ENCODE measurements at regions not wholly inside any gene's neighbourhood (a gene's known extent, or its start where the extent isn't known, plus 50 kb on each side); places are given as distances from the start of the nearest gene placed in this dataset.

GRCh38 chr10:56912043-56912442 lies 551.0 kb upstream of the ZWINT start:
- Mint-ChIP-seq H3K27ac (ENCODE audit: unreplicated experiment) (no peak overlapping the region), H3K4me1 (ENCODE audit: unreplicated experiment) (no peaks in the 10 kb centered on the region), H3K9me3 (ENCODE audit: unreplicated experiment) (peaks cover 32% of the 10 kb centered on the region), H3K4me3 (ENCODE audit: unreplicated experiment) (no peak overlapping the region), H3K36me3 (ENCODE audit: unreplicated experiment) (no peaks in the 10 kb centered on the region), H3K27me3 (ENCODE audit: unreplicated experiment) (no peaks in the 10 kb centered on the region)
- DNase-seq (ENCODE audit: extremely low spot score, unreplicated experiment) = no peak
- no peak for TF ChIP-seq CTCF (IDR thresholded peaks at IDR 0.05)

DNA sequence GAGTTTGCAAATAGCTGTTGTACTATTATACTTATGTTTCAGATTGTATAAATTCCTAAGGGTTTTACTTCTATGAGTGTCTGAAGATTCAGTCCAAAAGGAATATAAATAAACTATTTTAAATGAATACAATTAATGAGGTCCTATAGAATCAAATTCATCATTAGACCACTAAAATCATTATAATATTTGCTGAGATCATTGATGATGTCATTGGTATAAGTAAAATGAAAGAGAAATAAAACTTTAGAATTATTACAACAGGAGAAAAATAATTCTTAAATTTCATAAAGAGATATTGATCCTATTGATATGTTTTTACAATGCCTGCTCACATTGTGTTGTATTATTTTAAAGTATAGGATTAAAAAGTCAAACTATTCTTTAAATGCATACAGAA lies 544.0 kb upstream of the ZWINT start:
- H3K27ac Mint-ChIP-seq (ENCODE audit: unreplicated experiment) = no peak overlapping the region
- DNase-seq (ENCODE audit: extremely low spot score, unreplicated experiment) = no peak
- peaks cover 7% of the 10 kb centered on the region for H3K9me3 Mint-ChIP-seq (ENCODE audit: unreplicated experiment)
- H3K27me3 Mint-ChIP-seq (ENCODE audit: unreplicated experiment) = no peaks in the 10 kb centered on the region
- H3K4me1 Mint-ChIP-seq (ENCODE audit: unreplicated experiment) = no peaks in the 10 kb centered on the region
- H3K36me3 Mint-ChIP-seq (ENCODE audit: unreplicated experiment) = no peaks in the 10 kb centered on the region
- H3K4me3 Mint-ChIP-seq (ENCODE audit: unreplicated experiment) = no peak overlapping the region
- TF ChIP-seq CTCF (IDR thresholded peaks at IDR 0.05) = no peak

DNA sequence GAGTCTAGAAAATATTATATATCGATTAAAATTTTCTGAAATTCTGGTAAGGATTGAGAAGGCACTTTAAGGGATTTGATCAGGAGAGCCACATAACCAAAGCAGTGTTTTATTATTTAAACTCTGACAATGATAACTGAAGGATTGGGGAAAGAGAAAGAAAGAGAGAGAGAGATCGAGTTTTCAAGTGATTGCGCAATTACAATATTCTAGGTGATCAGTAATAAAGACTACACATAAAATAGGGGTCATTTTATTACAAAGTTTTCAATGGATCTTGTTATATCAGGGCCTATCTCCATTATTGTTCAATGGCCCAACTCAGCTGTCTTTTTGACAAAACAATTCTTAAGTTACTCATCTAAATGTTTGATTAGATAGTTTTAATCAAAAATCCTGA lies 541.5 kb upstream of the ZWINT start:
- Mint-ChIP-seq H3K4me3 (ENCODE audit: unreplicated experiment) (no peak overlapping the region), H3K27ac (ENCODE audit: unreplicated experiment) (no peak overlapping the region), H3K36me3 (ENCODE audit: unreplicated experiment) (no peaks in the 10 kb centered on the region), H3K9me3 (ENCODE audit: unreplicated experiment) (peaks cover 3% of the 10 kb centered on the region), H3K4me1 (ENCODE audit: unreplicated experiment) (no peaks in the 10 kb centered on the region), H3K27me3 (ENCODE audit: unreplicated experiment) (no peaks in the 10 kb centered on the region)
- no peak for TF ChIP-seq CTCF (IDR thresholded peaks at IDR 0.05)
- no peak for DNase-seq (ENCODE audit: extremely low spot score, unreplicated experiment)

GRCh38 chr10:56895306-56895705 lies 534.2 kb upstream of the ZWINT start:
- H3K27ac Mint-ChIP-seq (ENCODE audit: unreplicated experiment) = no peak overlapping the region
- peaks cover 13% of the 10 kb centered on the region for H3K9me3 Mint-ChIP-seq (ENCODE audit: unreplicated experiment)
- H3K4me3 Mint-ChIP-seq (ENCODE audit: unreplicated experiment) = no peak overlapping the region
- no peaks in the 10 kb centered on the region for H3K27me3 Mint-ChIP-seq (ENCODE audit: unreplicated experiment)
- no peaks in the 10 kb centered on the region for H3K36me3 Mint-ChIP-seq (ENCODE audit: unreplicated experiment)
- no peak for DNase-seq (ENCODE audit: extremely low spot score, unreplicated experiment)
- no peaks in the 10 kb centered on the region for H3K4me1 Mint-ChIP-seq (ENCODE audit: unreplicated experiment)
- TF ChIP-seq CTCF (IDR thresholded peaks at IDR 0.05) = no peak

GRCh38 chr10:56881218-56881617 lies 520.2 kb upstream of the ZWINT start:
- no peak for DNase-seq (ENCODE audit: extremely low spot score, unreplicated experiment)
- no peak for TF ChIP-seq CTCF (IDR thresholded peaks at IDR 0.05)
- H3K4me3 Mint-ChIP-seq (ENCODE audit: unreplicated experiment) = no peak overlapping the region
- no peaks in the 10 kb centered on the region for H3K27me3 Mint-ChIP-seq (ENCODE audit: unreplicated experiment)
- H3K9me3 Mint-ChIP-seq (ENCODE audit: unreplicated experiment) = peaks cover 10% of the 10 kb centered on the region
- H3K36me3 Mint-ChIP-seq (ENCODE audit: unreplicated experiment) = no peaks in the 10 kb centered on the region
- no peaks in the 10 kb centered on the region for H3K4me1 Mint-ChIP-seq (ENCODE audit: unreplicated experiment)
- no peak overlapping the region for H3K27ac Mint-ChIP-seq (ENCODE audit: unreplicated experiment)

All from osteocyte (in vitro differentiated cells).